Superior temporal gyrus (tissue), 1 donor: ENCODE measurements at regions not wholly inside any gene's neighbourhood (a gene's known extent, or its start where the extent isn't known, plus 50 kb on each side); places are given as distances from the start of the nearest gene placed in this dataset.

Experiments used
- DNase-seq: peaks from one replicate; pipeline ENCODE4 v3.0.0-alpha.2; 2016; ENCODE audit errors: extremely low spot score

DNA sequence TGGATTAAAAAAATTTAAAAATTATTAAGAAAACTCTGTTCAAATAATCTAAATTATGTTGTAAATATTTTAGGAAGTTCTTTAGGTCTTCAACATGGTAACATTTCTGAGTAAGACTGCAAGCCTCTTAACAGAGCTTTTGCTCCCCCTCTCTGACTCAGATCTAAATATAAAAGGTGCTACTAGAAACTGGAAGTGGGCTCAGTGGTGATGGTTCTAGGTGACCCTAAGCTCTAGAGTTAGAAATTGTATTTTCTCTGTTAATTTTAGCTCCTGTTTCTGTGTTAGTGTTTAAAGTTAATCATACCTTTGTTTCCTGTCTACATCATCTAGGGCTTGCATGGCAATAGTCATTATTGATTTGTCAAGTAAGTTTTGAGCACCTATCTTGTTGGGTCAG is 159.9 kb upstream of the MEIS2 start:
- no peak for DNase-seq

DNA sequence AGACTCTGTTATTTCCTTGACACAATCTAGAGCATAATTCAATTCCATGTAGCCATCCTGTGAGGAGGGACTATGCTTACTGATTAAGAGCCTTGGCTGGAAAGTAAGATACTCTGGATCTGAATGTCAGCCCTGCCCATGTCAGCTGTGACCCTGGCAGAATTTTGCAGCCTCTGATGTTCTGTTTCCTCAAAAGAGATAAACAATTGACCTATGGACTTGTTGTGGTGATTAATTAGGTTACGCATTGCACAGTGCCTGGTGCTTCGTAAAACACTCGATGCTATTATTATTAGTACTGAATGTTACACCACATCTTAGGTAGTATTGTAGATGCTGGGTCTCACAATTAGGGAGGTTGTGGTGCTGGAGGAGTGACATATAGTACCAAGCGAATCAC is 161.3 kb upstream of the MEIS2 start:
- no peak for DNase-seq

DNA sequence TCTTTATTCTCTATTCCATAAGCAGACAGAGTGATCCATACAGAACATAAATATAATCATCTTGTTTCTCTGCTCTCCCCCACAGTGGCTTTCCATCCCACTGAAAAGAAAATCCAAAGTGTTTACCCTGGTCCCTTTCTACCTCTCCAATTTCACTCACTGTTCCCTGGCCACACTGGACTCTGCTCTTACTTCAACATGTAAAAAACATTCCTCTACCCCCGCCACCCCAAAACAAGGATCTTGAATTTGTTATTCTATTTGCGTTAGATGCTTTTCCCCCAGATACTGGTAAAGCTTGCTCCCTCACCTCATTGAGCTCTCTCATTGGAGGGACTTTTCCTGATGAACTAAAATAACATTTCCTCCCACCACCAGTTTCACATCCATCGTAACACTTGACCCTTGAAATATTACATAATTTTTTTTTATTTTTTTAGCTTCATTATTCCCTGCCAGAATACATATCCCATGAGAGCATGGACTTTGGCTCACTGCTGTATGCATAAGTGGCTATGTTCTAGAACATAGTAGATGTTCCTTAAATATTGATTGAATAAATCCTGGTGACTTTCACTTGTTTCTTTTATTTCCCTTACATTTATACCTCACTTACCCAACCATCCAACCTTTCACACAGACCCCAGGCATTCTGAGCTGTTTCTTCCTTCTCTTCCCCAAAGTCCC is 162.7 kb upstream of the MEIS2 start:
- no peak for DNase-seq

DNA sequence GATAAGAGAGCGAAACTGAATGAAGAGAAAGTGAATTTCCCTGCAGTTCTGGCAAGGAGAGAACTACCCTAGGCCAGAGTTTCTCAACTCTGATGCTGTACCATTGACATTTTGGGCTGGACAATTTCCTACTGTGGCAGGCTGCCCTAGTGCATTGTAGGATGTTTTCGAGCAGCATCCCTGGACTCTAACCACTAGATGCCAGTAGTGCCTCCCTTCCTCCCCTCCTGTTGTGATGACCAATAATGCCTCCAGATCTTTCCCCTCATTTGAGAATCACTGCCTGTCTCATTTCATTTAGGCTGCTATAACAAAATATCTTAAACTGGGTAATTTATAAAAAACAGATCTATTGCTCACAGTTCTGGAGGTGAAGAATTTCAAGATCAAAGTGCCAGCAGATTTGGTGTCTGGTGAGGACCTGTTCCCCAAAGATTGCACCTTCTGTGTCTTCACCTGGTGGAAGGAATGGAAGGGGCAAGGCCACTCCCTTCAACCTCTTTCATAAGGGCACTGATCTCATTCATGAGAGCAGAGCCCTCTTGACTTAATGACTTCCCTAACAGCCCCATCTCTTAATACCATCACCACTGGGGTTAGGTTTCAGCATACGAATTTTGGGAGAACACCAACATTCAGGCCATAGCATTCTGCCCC is 188.9 kb upstream of the MEIS2 start:
- DNase-seq, result no peak

DNA sequence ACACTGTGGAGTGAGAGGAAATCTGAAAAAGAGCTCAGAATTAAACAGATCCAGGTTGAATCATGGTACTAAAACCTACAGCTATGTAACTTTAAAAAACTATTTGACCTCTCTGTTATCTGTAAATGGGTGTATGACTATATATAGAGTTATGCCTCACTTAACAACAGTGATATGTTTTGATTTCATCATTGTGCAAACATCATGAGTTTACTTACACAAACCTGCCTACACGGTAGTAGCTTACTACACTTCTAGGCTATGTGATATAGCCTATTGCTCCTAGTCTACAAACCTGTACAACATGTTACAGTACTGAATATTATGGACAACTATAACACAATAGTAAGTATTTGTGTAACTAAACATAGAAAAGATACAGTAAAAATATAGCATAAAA is 191.6 kb upstream of the MEIS2 start:
- no peak for DNase-seq

DNA sequence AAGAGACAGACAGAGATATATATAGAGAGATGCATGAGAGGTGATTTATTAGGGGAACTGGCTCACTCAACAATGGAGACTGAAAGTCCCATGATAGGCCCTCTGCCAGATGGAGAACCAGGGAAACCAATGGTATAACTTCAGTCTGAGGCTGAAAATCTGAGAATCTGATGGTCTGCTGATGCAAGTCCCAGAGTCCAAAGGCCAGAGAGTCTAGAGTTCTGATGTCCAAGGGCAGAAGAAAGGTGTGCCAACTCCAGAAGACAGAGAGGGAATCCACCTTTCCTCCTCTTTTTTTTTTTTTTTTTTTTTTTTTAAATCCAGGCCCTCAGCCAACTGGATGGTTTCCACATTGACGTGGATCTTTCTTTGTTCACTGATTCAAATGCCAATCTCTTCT is 197.9 kb upstream of the MEIS2 start:
- DNase-seq, result no peak

DNA sequence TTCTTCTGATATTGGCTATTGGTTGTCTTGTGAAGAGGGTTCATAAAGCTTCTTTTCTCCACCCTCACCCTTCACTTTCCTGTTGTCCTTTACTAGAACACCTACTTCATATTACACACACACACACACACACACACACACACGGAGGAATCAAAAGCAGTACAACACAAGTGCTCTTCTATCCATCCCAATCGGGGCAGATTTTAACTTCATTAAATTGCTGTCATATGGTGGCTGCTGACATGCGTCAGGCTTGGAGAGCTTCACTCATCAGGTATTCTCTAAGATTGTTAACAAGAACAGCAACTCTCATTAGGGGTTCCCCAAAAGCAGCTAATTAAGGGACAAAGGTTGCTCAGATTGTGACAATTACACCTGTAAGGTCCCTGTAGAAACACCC is 239.1 kb upstream of the MEIS2 start:
- DNase-seq, result no peak

DNA sequence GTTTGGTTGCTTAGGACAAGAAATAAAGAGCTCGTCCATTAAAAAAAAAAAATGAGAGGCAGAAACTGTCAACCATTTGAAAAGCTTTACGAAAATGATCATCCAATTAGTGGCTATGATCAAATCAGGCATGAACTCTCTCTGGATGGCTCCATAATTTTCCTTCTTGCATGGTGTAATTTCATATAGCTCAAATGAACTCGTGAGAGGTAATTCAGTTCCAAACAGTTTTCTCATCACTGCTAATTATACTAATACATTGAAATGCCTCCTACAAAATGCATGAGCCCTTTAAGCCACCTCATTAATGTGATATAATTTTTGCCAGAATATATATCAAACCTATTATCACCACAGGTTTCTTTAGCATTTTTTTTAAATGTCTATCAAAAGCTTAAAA is 239.5 kb upstream of the MEIS2 start:
- no peak for DNase-seq

DNA sequence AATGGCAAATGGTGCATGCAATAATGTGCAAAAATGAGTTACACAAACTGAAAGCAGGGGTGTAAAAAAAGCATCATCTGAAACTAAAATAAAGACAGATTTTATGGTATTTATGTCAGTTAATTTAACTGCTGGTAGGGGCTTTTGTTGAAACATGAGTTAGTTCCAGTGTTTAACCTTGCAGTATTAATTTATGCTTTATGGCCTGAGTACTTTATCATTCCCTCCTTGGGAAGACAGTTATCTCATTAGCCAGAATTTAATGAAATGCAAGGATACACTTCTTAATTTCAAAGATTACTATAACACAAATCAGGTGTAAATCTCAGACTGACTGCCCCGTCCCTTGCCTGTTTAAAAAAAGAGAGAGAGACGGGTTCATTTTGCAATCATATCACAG is 240.1 kb upstream of the MEIS2 start:
- DNase-seq, result no peak

DNA sequence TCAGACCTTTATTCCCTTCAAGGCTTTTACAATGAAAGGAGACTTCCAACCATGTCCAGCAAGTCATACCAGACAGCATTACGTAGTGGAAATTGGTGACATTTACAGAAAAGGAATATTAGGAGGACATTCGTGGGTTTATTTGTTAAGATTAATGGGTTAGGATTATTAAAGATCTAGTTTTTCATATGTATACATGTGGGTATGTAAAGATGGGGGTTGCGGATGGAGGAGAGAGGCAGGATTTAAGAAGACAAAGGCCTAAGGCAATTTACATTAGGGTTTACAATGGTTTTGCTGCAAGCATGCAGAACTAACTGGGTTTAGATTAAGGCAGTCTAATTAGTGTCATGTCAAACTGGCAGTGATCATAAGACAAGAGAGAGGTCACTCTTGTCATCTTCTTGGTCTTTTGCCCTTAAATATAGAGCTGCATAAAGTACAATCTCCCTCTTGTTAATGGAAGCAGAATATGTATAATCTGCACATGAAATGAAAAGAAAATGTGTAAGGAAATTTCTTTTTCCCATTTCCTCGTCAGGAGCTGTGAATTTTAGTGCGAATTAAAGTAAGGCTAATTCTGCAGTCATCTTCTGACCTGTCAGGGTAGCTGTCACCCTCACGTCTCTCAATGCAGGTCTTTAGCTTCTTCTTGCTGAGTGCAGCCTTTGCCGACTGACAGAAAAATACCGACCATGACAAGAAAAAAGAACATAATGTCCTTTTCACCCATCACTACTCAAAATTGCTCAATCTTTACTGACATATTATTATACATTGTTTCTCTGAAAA is 258.9 kb upstream of the MEIS2 start:
- DNase-seq, result no peak

DNA sequence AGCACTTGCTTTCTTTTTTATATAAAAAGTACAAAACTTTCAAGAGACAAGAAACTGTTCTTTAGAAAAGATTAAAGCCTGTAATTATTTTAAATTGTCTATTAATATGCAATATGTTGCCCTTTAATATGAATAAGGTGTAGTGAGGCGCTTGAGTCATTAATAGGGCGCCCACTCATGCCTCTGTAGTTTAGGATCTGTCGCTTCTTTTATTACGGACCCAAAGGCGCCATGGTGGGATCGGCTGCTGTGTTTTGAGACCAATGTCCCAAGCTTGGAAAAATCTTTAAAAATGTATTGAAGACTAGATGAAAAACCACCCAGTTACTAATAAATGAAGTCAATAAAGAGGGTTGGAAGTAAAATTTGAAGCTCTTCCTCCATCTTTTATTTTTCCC is 259.5 kb upstream of the MEIS2 start:
- DNase-seq, result no peak

DNA sequence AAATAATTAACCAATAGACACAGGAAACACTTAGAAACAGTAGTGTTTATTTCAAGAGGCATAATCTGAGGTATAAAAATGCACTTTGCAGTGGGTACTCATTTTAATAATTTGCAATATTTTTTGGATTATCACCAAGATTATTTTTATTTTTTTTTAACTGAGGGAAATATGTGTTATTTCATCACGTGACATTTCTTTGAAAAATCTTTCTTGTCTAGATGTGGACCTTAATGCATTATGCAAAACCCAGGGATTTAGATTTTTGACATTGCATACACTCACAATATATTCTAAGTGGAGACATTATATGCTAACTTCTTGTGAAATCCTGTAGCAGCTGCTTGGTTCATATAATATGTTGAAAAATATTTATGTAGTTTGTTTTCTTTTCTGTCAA is 260.4 kb upstream of the MEIS2 start:
- DNase-seq, result no peak

DNA sequence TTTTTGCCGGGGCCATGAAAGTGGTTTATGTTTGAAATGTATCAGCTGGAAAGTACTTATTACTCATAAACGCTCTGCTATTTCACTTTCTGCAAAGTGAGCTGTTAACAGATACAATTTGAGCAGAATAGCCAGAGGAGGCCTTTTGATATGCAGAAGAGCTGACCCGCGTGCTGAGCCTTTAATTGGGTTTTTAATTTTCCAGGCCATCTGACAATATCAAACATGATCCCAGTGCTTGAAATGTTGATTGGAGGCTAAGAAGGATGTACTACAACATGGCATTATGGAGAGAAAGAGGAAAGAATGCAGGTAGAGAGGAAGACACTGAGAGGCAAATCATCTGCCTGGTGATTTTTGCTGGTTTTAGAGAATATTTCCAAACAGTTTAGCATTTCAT is 261.3 kb upstream of the MEIS2 start:
- DNase-seq, result no peak

DNA sequence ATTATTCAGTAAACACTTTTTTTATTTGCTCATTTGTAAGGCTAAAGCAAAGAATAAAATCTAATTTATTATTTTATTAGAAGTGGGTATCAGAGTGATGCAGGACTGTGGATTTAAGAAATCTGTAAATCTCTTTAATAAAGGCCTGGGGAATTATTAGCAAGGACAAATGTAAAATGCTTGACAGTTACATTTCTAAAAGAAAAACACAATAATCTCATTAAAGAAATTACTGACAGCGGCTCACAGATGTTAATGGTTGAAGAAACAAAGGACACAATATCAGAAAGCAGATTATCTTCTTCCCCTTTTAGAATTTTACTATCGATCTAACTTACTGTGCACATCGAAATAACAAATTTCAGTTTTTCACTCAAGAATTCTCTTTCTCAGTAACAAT is 262.1 kb upstream of the MEIS2 start:
- DNase-seq, result no peak

DNA sequence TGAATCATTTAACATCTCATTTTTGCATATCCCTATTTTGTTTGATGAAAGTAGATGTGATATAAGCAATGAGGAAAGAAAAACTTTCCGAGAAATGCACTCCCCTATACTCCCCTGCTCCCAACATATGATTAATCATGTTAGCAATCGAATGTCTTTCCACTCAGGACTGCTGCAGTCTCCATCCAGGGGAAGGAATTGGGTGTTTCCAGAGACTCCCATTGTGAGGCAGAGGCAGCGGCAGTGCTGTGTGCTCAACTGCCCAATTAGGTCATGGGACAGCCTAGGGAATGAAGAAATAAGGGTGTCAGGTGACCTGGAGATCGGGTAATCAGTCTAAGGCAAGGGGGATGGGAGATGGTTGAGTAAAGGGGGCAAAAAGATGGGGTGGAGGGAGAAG is 268.6 kb upstream of the MEIS2 start:
- no peak for DNase-seq

DNA sequence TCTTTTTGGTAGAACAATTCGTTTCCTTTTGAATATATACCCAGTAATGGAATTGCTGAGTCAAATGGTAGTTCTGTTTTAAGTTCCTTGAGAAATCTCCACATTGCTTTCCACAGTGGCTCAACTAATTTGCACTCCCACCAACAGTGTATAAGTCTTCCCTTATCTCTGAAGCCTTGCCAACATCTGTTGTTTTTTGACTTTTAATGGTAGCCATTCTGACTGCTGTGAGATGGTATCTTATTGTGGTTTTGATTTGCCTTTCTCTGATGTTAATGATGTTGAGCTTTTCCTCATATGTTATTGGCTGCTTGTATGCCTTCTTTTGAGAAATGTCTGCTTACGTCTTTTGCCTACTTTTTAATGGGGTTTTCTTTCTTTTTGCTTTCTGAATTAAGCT is 270.6 kb upstream of the MEIS2 start:
- no peak for DNase-seq

DNA sequence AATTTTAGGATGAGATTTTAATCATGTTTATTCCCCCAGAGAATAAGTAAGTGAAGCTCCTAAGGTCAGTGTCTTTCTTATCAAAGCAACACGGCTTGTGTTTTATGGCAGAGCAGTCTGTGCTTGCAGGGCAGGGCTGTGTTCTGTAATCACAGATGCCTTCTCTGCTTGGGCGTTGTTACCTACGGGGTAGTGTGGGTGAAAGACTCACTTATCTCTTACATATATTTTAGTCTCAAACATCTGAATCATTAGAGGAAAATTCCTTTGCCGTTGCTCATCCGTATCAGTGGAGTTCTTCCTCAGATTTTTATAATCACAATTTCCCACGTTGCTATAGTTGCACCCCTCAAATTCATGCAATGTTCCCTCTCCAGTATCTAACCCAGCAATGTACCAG is 271.7 kb upstream of the MEIS2 start:
- no peak for DNase-seq

DNA sequence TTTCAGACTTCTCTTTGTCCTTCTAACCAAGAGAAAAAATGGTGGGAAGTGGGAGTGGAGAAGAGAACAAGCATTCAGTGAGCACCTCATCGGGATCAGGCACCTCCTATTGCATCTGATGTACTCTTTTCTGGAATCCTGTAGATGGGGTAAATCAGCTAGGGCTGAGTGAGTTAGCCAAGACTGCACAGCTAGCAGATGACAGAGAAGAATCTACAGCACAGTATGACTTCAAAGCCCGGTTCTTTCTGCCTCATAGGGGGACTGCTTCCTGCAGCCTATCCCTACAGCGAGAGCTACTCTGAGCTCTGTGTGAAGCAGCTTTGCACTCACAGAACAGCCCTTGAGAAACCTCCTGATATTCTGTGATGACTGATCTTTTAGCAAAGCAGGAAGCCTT is 275.2 kb upstream of the MEIS2 start:
- DNase-seq, result no peak

DNA sequence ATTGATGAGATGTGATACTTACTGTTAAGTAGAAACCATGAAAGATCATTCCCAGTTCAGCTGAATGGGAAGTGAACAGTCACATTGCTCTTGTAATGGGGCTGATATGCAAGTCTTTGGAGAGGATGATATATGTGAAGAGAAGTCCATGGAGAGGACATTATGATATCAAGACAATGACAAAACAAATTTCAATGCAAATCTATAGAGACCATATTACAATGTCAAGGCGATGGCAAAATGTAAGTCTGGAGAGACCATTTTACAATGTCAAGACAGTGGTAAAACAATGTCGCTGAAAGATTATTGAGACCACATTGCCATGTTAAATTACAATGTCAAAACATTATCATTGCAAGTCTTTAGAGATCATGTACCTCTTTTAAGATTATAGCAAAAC is 277.1 kb upstream of the MEIS2 start:
- DNase-seq, result no peak

DNA sequence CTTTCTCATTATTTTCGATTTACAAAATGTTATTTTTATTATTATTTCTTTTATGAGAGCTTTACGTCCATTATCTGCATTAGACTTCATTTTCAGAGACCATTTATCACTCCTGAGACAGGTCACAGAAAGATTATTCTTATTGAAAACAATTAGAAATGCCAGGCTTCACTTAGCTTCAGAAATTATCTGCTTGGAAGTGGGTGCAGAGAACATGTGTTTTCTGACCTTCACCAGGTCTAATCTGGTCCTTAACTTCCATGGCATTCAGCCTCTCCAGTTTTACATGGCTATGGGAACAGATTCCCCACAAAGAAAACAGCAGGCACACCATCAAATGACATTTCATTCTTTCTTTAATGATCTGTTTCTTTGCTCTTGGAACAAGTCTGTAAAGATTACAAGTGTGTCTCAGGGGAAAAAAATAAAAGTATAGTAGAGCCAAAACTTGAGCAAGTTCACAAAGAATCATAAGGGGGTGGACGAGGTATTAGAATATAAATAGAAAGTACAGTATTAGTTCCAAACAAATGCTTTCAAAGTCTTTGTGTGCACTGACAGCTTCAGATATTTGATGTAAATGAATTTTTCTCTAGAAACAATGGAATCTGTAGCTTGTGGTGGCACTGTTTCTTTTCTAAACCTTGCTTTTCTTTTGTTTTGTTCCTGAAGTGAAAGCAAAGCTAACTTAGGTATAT is 294.2 kb upstream of the MEIS2 start:
- DNase-seq, result no peak

DNA sequence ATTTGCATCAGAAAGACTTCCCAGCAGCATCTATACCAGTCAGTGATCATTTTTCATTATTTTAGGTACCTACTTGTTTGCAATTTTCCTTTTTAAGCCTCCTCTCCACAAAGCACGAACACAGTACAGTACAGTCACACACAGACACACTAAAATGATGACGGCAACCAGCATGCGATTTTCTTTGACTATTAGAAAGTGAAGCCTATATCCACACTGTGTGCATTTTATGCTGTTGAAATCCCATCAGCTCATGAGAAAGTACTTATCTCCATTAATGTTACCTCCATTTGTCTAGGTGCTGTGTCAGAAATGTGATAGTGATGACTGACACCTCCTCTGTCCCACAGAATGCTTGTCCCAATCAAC is 294.7 kb upstream of the MEIS2 start:
- no peak for DNase-seq

DNA sequence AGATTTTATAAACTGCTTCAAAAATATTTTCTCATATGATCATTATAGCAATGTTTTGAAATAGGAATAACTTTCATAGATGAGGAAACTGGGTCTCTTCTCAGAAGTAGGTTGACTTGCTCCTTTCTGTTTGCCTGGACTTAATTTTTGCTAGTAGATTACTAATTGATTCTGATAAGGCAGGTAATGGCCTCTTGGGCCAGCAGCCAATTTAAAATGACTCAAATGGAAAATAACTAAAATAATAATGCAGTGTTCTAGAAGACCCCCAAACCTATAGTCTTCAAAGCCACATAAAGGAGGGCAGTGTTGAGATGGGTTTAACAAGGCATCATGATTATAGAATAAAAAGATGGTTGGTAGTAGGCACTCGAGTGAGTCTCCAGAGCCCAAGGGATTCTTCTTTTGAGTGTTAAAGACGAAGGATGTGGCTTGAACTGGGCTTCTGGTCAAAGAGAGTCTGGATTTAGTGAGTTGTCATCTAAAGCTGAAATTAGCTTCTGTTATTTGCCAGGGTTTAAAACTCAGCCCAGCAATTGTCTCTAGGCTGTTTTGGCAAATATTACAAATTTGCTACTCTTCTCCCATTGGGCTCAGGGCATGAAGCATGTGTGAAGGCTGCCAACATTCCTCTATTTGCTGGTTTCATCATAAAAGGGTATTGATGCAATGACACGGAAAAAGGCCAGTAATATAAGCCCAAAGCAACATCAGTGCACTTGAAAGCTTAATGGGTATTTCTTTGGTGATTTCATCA is 297.1 kb upstream of the MEIS2 start:
- no peak for DNase-seq
